ENCODE measurements at regions not wholly inside any gene's neighbourhood (a gene's known extent, or its start where the extent isn't known, plus 50 kb on each side); places are given as distances from the start of the nearest gene placed in this dataset.

DNA sequence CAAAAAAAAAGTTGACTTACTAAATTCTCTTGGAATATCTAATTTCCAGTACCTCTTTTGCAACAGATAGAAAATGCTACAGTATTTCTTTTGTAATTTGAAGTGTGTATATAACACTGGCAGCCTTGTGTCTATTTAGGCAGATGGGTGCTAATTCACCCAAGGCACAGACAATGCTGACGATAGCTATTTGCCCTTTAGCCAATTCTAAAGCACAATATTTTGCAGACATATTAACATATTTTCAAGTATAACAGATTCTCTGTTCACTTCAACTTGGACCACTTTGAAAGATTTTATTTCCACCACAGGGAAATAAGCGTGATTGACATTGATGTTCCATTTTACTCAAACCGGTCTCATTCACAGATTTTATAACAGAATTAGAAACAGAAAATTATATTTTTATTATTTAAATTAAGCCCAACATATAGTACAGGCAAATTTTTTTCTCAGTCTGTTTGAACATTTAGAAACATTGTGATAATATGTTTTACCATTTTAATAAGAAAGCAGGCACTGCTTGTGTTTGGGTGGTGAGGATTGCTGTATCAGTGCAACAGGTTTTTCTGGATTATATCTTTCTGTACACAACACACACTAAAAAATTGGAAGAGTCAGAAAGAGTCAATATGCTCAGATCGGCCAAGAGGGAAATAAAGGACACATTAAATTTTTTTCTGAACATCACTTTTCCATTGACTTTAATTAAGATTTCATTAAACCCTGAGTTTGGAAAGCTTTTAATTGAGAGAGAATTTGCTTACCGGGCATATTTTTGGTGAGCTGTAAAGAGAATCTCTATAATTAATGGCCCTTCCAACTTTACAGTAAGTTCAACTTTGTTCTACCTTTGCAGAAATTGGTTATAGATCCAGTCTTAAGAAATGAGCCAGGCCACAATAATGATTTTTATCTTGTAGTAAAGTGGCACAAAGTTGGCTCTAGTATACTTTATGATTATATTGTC, 327.3 kb upstream of the NR2F2 start:
- Histone ChIP-seq H3K27ac (no peak overlapping the region), H3K27me3 (no peaks in the 10 kb centered on the region), H3K36me3 (replicated peaks in 1 of 2; ENCODE audit: insufficient read depth in 1 of 2, low read depth in 2 of 2) (no peaks in the 10 kb centered on the region), H3K9me3 (no peaks in the 10 kb centered on the region), H3K4me3 (no peak overlapping the region), H3K4me1 (no peaks in the 10 kb centered on the region)
- no peak for TF ChIP-seq POLR2A (IDR thresholded peaks at IDR 0.05)
- TF ChIP-seq, protein P1, sequence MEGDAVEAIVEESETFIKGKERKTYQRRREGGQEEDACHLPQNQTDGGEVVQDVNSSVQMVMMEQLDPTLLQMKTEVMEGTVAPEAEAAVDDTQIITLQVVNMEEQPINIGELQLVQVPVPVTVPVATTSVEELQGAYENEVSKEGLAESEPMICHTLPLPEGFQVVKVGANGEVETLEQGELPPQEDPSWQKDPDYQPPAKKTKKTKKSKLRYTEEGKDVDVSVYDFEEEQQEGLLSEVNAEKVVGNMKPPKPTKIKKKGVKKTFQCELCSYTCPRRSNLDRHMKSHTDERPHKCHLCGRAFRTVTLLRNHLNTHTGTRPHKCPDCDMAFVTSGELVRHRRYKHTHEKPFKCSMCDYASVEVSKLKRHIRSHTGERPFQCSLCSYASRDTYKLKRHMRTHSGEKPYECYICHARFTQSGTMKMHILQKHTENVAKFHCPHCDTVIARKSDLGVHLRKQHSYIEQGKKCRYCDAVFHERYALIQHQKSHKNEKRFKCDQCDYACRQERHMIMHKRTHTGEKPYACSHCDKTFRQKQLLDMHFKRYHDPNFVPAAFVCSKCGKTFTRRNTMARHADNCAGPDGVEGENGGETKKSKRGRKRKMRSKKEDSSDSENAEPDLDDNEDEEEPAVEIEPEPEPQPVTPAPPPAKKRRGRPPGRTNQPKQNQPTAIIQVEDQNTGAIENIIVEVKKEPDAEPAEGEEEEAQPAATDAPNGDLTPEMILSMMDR (IDR thresholded peaks at IDR 0.05) = no peak
- ATAC-seq (no peak), DNase-seq (no peak)
- intact Hi-C loops (cut with DNase I) = no loop called here
- 81 to 82% methylated on average over 5 of the region's 5 CpGs for WGBS, 2 donors

DNA sequence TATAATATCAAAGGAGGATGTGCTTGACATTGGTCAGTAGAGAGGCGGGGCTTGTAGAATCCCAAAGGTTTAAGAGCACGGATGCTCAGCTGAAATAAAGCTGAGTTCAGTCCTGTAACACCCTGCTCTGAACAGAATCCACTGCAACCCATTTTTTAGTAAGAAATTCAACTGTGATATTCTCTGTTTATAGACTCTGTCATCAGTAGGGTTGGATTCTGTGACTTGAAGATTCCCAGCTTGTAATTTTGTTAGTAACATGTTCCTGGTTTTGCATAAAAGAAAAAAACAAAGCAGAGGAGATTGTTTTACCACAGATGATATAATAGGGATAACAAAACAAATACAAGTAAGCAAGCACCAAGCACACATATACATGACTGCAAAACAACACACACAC, 324.6 kb upstream of the NR2F2 start:
- Histone ChIP-seq H3K4me3 (no peak overlapping the region), H3K9me3 (no peaks in the 10 kb centered on the region), H3K36me3 (replicated peaks in 1 of 2; ENCODE audit: insufficient read depth in 1 of 2, low read depth in 2 of 2) (no peaks in the 10 kb centered on the region), H3K4me1 (no peaks in the 10 kb centered on the region), H3K27ac (no peak overlapping the region), H3K27me3 (no peaks in the 10 kb centered on the region)
- 76 to 89% methylated on average over 2 of the region's 2 CpGs for WGBS, 2 donors
- no peak for ATAC-seq
- intact Hi-C loops (cut with DNase I) = no loop called here
- no peak for DNase-seq
- TF ChIP-seq, protein P1 (IDR thresholded peaks at IDR 0.05) = no peak
- TF ChIP-seq POLR2A (IDR thresholded peaks at IDR 0.05) = no peak

DNA sequence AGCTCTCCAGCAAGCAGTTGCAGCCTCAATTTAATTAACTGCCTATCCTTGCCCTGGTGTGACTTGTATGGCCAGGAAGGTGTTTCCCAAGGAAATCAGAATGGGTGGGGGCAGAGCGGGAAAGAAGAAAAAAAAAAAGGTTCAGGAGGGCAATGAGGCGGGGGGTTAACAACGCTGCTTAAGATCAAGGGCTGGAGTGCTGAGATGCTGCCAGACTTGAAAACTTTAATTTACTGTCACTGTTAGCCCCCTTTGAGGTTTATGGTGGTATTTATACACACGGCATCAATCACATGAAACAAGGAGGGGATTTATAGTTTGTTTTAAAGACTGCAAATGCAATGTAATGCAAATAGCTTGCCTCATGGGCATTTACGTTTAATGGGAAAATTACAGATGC, 319.4 kb upstream of the NR2F2 start:
- Histone ChIP-seq H3K27ac (no peak overlapping the region), H3K27me3 (no peaks in the 10 kb centered on the region), H3K9me3 (no peaks in the 10 kb centered on the region), H3K4me1 (no peaks in the 10 kb centered on the region), H3K36me3 (replicated peaks in 1 of 2; ENCODE audit: insufficient read depth in 1 of 2, low read depth in 2 of 2) (no peaks in the 10 kb centered on the region), H3K4me3 (no peak overlapping the region)
- ATAC-seq (no peak), DNase-seq (no peak)
- intact Hi-C loops (cut with DNase I) = no loop called here
- 63 to 78% methylated on average over 5 of the region's 5 CpGs for WGBS, 2 donors
- TF ChIP-seq, protein P1 (IDR thresholded peaks at IDR 0.05) = no peak
- no peak for TF ChIP-seq POLR2A (IDR thresholded peaks at IDR 0.05)

DNA sequence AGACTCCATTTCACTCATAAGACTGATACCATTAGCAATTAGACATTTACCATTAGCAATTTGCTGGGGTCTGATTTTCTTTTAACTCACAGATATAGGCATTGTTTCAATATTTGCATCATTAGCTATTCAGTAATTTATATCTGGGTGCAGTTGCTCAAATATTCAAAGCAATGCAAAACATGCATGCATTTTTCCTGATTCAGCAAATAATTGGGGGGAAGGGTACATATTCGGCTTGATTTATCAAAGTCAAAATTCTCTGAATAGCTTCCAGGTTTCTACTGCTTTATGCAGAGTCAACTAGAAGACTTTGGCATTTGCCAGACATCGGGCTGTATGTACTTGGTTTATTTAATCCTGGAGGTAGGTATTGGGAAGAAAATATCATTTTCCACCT, 315.6 kb upstream of the NR2F2 start:
- no peaks in the 10 kb centered on the region for H3K4me1 ChIP-seq
- H3K27me3 ChIP-seq = no peaks in the 10 kb centered on the region
- TF ChIP-seq, protein P1 (IDR thresholded peaks at IDR 0.05) = no peak
- TF ChIP-seq POLR2A (IDR thresholded peaks at IDR 0.05) = no peak
- no peaks in the 10 kb centered on the region for H3K36me3 ChIP-seq (replicated peaks in 1 of 2; ENCODE audit: insufficient read depth in 1 of 2, low read depth in 2 of 2)
- no peak overlapping the region for H3K4me3 ChIP-seq
- intact Hi-C loops (cut with DNase I) = no loop called here
- no peak for ATAC-seq
- 62 to 70% methylated on average over 2 of the region's 2 CpGs for WGBS, 2 donors
- no peak overlapping the region for H3K27ac ChIP-seq
- H3K9me3 ChIP-seq = no peaks in the 10 kb centered on the region
- no peak for DNase-seq

DNA sequence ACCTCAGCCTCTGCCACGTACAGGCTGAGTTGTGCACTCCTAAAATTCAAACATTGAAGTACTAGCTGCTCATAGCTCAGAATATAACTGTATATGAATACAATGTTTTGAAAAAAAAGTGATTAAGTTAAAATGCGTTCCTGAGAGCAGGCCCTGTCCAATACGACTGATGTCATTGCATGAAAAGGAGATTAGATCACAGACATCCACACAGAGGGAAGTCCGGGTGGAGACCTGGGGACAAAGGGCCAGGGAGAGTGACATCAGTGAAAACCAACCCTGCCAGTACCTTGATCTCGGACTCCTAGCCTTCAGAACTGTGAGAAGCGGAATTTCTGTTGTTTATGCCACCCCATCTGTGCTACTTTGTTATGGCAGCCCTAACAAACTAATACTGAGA, 311.4 kb upstream of the NR2F2 start:
- H3K36me3 ChIP-seq (replicated peaks in 1 of 2; ENCODE audit: insufficient read depth in 1 of 2, low read depth in 2 of 2) = no peaks in the 10 kb centered on the region
- TF ChIP-seq POLR2A (IDR thresholded peaks at IDR 0.05) = no peak
- TF ChIP-seq, protein P1 (IDR thresholded peaks at IDR 0.05) = no peak
- 75 to 84% methylated on average over 6 of the region's 6 CpGs for WGBS, 2 donors
- H3K27ac ChIP-seq = no peak overlapping the region
- H3K4me3 ChIP-seq = no peak overlapping the region
- no peaks in the 10 kb centered on the region for H3K4me1 ChIP-seq
- H3K27me3 ChIP-seq = no peaks in the 10 kb centered on the region
- DNase-seq (no peak), ATAC-seq (no peak)
- H3K9me3 ChIP-seq = no peaks in the 10 kb centered on the region
- intact Hi-C loops (cut with DNase I) = no loop called here

Data from body of pancreas (tissue), 4 donors.